ENCODE measurements at regions not wholly inside any gene's neighbourhood (a gene's known extent, or its start where the extent isn't known, plus 50 kb on each side); places are given as distances from the start of the nearest gene placed in this dataset.

DNA sequence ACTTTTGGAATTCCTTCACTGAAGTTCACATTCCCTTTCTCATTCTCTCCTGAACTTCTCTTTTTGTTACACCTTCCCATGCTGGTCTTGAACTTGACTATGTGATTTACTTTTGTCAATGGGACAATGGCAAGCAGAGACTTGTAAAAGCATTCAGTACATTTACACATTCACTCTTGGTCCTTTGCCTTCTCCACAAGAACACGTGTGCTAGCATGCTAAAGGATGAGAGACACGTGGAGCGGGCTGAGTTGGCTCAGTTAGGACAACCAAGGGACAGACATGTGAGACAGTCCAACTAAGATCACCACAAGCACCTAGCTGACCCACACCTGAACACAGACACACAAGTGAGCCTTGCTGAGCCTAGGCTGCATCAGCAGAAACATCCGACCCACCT, 91.3 kb upstream of the PAK5 start:
- Mint-ChIP-seq H3K4me1 (no peaks in the 10 kb centered on the region), H3K36me3 (no peaks in the 10 kb centered on the region), H3K27ac (no peak overlapping the region), H3K9me3 (no peaks in the 10 kb centered on the region), H3K27me3 (no peaks in the 10 kb centered on the region), H3K4me3 (no peak overlapping the region)

DNA sequence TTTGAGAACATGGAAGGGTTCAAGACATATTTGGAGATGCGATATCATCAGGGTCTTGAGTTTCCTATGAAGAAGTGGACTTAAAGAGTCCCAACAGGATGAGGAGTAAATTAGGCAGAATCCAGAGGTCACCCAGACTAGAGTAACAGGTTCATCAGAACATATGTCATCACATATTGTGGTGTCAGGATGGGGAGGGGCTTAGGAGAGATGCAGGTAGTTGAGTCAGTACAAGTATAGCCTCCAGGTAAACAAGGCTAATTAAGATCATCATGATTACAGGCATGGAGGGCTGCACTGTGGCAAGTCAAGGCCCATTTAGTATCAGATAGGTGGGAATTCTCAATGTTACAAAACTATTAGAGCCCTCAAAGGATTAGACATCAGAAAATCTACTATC, 90.1 kb upstream of the PAK5 start:
- H3K9me3 Mint-ChIP-seq: no peaks in the 10 kb centered on the region
- H3K4me1 Mint-ChIP-seq: no peaks in the 10 kb centered on the region
- no peak overlapping the region for H3K4me3 Mint-ChIP-seq
- no peaks in the 10 kb centered on the region for H3K36me3 Mint-ChIP-seq
- H3K27me3 Mint-ChIP-seq: no peaks in the 10 kb centered on the region
- no peak overlapping the region for H3K27ac Mint-ChIP-seq

DNA sequence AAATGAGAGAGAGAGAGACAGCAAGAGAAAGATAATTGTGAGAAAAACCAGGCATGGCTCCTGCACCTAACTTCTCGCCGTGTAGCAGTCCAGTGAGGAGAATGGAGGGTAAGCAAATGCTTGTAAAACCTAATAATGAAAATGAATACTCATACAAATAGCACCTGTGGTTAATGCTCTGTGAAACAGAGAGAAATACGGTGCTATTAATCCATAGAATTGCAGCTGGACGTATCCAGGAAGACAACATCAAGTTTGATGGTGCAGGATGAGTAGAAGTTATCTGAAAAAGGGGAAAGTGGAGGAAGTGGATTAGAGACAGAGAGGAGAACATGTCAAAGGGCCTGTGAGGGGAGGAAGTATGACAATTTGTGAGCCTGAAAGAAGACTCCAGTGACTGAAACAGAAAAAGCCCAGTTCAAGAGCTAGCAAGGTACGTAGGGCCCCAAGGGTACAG, 89.4 kb upstream of the PAK5 start:
- Mint-ChIP-seq H3K4me1 (no peaks in the 10 kb centered on the region), H3K4me3 (no peak overlapping the region), H3K9me3 (no peaks in the 10 kb centered on the region), H3K36me3 (no peaks in the 10 kb centered on the region), H3K27me3 (no peaks in the 10 kb centered on the region), H3K27ac (no peak overlapping the region)

DNA sequence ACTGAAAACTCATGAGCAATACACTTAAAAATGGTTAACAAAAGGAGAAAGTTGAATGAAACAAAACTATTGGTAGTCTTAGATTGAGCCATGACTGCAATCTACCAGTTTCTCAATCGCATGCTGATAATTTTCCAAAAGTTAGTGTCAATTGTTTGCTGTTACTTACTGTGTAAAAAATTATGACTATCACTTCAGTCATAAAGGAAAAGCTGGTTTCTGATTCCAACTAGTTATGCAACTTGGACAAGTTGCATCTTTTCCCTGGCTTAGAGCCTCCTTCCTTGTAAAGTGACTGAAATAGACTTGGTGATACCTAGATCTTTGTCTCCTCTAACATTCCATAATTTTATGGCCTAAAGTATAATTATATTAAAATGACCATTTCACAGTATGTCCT, 88.3 kb upstream of the PAK5 start:
- no peaks in the 10 kb centered on the region for H3K27me3 Mint-ChIP-seq
- no peak overlapping the region for H3K27ac Mint-ChIP-seq
- H3K4me3 Mint-ChIP-seq: no peak overlapping the region
- H3K36me3 Mint-ChIP-seq: no peaks in the 10 kb centered on the region
- H3K9me3 Mint-ChIP-seq: no peaks in the 10 kb centered on the region
- H3K4me1 Mint-ChIP-seq: no peaks in the 10 kb centered on the region

DNA sequence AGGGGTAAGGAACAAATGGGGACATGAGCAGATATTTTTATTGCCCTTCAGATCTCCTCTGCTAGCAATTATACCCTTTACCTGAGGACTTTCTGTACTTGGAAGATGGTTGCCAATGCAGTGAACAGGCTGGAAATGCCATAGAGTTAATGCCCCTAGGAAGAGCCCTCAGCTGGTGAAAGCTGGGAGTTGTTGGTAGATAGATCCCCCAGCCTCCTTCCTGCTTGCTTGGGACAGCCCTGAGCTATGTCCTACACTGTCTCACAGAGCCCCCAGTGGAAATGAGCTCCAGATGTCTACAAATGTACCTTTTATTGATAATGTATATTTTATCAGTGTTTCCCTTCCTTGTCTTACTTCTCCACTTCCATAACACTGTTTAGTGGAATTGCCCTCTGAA, 87.6 kb upstream of the PAK5 start:
- no peaks in the 10 kb centered on the region for H3K9me3 Mint-ChIP-seq
- H3K4me3 Mint-ChIP-seq: no peak overlapping the region
- no peaks in the 10 kb centered on the region for H3K27me3 Mint-ChIP-seq
- no peak overlapping the region for H3K27ac Mint-ChIP-seq
- no peaks in the 10 kb centered on the region for H3K36me3 Mint-ChIP-seq
- no peaks in the 10 kb centered on the region for H3K4me1 Mint-ChIP-seq

DNA sequence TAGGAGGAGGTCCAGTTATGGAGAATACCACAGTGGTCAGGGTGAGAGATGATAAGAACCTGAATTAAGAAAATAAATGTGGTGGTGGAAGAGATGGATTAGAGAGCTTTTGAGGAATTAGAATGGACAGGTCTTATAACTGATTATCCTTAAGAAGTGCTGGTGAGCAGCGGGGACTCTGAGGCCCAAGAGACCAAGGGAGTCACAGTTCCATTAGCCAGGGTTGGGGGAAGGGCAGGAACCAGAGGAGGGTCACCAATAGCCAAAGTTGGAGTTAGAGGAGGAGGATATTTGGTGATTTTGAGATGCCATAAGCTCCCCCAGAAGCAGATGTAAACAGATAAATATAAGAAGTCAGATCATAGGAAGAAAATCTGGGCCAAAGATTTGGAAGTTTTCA, 87.1 kb upstream of the PAK5 start:
- H3K27me3 Mint-ChIP-seq: no peaks in the 10 kb centered on the region

DNA sequence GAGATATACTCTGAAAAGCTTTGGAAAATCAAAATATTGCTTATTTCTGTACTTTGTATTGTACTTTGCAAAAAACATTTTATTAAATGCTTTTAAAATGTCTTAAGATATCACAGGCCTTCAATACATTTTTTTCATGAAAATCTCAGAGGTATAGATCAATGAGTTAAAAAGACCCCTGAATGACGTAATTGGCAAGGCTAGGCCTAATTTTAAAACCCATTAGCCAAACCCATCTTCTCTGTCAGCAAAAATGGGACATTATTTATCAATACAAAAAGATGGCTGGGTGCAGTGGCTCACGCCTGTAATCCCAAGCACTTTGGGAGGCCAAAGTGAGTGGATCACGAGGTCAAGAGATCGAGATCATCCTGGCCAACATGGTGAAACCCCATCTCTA, 84.8 kb upstream of the PAK5 start:
- Mint-ChIP-seq H3K27ac (no peak overlapping the region), H3K36me3 (no peaks in the 10 kb centered on the region), H3K27me3 (no peaks in the 10 kb centered on the region), H3K4me1 (no peaks in the 10 kb centered on the region), H3K9me3 (no peaks in the 10 kb centered on the region), H3K4me3 (no peak overlapping the region)

More for the DNA sequence above, 87.1 kb upstream of the PAK5 start:
- Mint-ChIP-seq H3K4me1 (no peaks in the 10 kb centered on the region), H3K27ac (no peak overlapping the region), H3K4me3 (no peak overlapping the region), H3K36me3 (no peaks in the 10 kb centered on the region), H3K9me3 (no peaks in the 10 kb centered on the region)

DNA sequence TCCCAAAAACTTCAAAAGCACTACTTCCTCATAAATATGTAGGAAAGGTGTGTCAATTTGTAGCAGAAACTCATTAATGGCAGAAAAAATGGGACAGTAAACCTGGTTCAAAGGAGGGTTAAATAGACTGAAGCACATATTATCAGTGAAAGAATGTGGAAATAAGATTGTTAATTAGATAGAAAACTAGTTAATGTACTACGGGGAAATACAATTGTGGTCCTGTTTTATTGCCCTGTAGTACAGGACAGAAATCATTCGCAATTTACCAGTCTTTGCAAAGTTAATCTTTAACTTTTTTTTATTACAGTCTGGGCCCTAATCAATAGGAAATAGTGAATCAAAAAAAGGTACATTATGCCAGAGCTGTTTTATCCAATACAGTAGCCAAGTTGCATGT, 82.0 kb upstream of the PAK5 start:
- Mint-ChIP-seq H3K27me3 (no peaks in the 10 kb centered on the region), H3K4me3 (no peak overlapping the region), H3K9me3 (no peaks in the 10 kb centered on the region), H3K36me3 (no peaks in the 10 kb centered on the region), H3K27ac (no peak overlapping the region), H3K4me1 (no peaks in the 10 kb centered on the region)

DNA sequence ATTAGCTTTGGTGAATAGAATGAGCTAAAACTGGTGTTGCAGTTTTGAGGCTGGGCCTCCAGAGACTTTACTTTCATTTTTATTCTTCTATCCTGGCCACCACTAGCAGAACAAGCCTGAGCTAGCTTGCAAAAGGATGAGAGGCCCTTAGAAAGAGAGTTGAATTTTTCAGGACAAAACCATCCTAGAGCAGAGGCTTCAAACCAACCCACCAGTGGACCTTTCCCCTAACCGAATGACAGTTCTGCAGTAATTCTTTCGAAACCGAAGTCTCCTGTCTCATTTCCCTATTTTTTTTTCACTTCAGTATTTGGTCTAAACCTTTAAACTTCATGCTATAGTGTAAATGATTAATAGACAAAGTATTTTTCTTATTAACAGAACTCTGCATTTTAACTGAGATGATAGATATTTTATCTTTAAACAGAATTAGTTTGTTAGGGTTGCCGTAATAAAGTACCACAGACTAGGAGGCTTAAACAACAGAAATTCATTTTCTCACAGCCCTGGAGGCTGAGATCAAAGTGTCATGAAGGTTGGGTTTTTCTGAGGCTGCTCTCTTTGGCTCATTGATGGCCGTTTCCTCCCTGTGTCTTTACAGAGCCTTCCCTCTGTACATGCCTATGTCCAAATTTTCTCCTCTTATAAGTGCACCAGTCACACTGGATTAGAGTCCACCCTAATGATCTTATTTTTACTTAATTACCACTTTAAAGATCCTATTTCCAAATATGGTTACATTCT, 80.6 kb upstream of the PAK5 start:
- Mint-ChIP-seq H3K4me3 (no peak overlapping the region), H3K4me1 (no peaks in the 10 kb centered on the region), H3K27me3 (no peaks in the 10 kb centered on the region), H3K27ac (no peak overlapping the region), H3K9me3 (no peaks in the 10 kb centered on the region), H3K36me3 (no peaks in the 10 kb centered on the region)

DNA sequence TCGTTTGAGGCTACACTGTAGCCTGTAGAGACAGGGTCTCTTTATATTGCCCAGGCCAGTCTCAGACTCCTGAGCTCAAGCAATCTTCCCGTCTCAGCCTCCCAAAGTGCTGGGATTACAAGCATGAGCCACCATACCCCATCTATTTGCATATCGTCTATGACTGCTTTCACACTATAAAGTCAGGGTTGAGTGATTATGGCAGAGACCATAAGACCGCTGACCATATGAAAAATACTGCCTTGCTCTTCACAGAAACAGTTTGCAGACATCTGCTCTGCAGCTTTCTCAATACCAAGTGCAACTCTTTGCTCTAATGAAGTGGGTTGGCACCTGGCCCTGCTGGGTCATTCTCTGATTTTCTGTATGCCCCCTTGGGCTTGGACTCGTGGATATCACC, 79.5 kb upstream of the PAK5 start:
- Mint-ChIP-seq H3K4me3 (no peak overlapping the region), H3K27me3 (no peaks in the 10 kb centered on the region), H3K9me3 (no peaks in the 10 kb centered on the region), H3K27ac (no peak overlapping the region), H3K4me1 (no peaks in the 10 kb centered on the region), H3K36me3 (no peaks in the 10 kb centered on the region)

DNA sequence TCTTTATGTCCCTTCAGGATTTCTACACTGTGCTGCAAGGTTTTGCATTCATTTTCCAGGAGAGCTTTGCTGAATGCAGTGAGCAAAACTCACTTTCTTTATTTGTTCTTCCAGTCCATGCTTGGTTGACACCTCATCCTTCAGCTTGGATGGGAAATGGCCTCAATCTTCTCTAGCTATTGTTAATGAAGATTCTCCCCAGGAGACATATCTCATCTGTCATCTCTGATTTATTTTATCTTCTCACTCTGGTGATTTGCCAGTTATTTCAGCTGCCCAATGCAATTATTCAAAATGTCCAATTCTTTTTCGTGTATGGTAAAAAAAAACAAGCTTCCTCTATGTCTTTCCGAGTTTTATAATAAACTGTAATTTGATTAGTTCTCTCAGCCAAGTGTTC, 77.9 kb upstream of the PAK5 start:
- H3K9me3 Mint-ChIP-seq: no peaks in the 10 kb centered on the region
- peaks cover 2% of the 10 kb centered on the region for H3K27me3 Mint-ChIP-seq
- H3K4me3 Mint-ChIP-seq: no peak overlapping the region
- H3K36me3 Mint-ChIP-seq: no peaks in the 10 kb centered on the region
- H3K4me1 Mint-ChIP-seq: no peaks in the 10 kb centered on the region
- no peak overlapping the region for H3K27ac Mint-ChIP-seq

DNA sequence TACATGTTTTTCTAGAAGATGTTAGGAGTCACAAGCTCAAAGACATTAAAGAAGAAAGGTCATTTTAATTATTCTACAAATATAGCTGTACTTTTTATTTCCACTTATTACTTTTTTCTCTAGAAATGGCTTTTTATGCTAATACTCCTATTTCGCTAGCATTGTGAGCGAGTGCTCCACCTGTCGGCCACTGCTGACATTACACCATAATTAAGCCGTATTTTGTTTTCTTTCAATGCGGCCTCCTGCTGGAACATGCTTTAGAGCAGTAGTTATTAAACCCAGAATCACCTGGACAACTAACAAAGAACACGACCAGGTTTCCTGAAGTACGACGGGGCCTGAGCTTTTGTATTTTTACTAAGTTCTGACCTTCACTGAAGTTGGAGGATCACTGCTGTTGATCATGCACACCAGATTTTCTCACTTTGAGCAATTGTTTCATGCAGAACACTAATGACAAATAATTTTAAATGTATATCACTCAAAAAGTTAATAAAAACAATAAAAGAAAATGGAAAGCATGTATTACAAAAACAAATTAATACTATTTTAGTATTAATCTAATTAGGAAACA, 74.1 kb upstream of the PAK5 start:
- Mint-ChIP-seq H3K4me3 (no peak overlapping the region), H3K27ac (no peak overlapping the region), H3K36me3 (no peaks in the 10 kb centered on the region), H3K27me3 (peaks cover 2% of the 10 kb centered on the region), H3K4me1 (no peaks in the 10 kb centered on the region), H3K9me3 (no peaks in the 10 kb centered on the region)

DNA sequence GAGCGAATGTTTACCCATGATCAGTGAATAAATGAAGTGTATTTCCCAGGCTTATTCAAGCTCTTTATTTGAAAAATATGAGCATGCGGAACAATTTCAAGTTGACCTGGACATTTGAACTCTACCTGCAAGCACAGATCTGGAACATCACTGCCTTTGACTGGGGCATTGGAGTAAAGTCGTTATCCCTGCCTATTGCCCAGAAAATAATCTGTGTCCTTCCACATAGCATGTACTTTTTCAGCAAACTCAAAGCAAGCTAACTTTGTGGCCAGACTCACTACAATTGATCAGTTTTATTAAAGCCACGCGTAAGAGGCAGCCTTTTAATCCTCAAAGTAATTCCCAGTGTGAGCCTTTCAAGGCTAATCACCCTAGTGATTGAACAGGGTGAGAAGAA, 73.4 kb upstream of the PAK5 start:
- H3K27me3 Mint-ChIP-seq: peaks cover 2% of the 10 kb centered on the region
- H3K4me3 Mint-ChIP-seq: no peak overlapping the region
- H3K9me3 Mint-ChIP-seq: no peaks in the 10 kb centered on the region
- H3K4me1 Mint-ChIP-seq: no peaks in the 10 kb centered on the region
- no peaks in the 10 kb centered on the region for H3K36me3 Mint-ChIP-seq
- H3K27ac Mint-ChIP-seq: no peak overlapping the region

DNA sequence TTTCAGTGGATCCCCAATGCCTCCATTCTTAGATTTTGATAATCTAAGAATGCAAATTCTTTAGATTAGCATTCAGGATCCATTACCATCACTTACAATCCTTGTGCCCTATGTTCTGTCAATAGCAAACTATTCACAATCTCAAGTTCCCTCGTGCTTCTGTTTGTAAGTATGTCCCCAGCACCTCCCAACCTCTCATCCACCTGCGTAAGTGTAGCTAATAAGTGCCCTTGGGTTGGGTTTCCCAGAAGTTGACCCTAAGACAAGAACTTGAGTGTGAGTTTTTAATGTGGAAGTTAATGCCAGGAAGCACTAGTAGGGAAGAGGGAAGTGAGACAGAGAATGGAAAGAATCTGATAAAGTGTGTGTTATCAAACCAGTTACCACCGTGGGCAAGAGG, 72.6 kb upstream of the PAK5 start:
- Mint-ChIP-seq H3K9me3 (no peaks in the 10 kb centered on the region), H3K27me3 (peaks cover 2% of the 10 kb centered on the region), H3K4me1 (no peaks in the 10 kb centered on the region), H3K27ac (no peak overlapping the region), H3K36me3 (no peaks in the 10 kb centered on the region), H3K4me3 (no peak overlapping the region)

DNA sequence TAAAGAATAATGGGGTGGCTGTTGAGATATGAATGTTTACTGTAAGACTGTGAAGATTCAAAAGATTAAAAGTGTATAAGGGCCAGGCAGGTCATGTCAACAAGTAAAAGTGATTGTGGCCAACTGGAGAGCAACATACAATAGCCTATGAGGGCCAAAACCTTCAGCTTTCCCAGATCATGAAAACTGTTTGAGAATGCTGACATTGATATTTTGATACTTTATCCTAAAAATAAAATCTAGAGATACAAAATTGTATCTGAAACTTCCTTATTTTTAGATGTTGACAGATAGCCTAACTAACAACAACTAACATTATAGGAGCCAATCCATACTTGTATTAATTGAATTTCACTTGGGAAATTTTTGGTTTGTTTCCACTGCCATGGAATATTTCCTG, 70.3 kb upstream of the PAK5 start:
- peaks cover 2% of the 10 kb centered on the region for H3K27me3 Mint-ChIP-seq
- H3K4me3 Mint-ChIP-seq: no peak overlapping the region
- no peak overlapping the region for H3K27ac Mint-ChIP-seq
- no peaks in the 10 kb centered on the region for H3K9me3 Mint-ChIP-seq
- H3K4me1 Mint-ChIP-seq: no peaks in the 10 kb centered on the region
- H3K36me3 Mint-ChIP-seq: no peaks in the 10 kb centered on the region

DNA sequence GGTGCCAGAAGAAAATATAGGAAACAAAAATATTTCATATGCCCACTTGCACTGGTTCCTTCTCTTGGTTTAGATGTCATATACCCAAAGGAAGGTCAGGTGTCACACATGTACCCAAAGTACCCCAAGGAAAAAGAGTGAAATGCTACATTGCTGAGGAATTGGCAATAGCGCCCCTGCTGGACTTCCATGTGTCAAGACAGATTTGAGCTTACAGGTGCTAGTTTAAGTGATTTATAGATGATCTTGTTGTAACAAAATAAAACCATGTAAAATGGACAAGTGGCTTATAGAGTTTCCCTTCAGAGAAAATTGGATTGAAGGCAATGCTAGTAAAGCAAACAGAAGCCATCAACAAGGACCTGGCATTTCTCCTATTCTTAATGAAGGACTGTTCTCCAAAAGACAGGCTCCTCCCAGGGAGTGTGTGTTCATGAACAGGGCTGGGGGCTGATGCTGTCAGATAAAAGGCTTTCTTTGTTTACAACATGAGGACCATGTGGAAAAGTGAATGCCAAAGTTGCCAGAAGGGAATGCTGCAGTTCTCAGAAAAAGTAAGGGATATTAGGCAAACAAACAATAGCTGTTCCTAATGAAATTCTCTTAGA, 64.3 kb upstream of the PAK5 start:
- Mint-ChIP-seq H3K4me1 (no peaks in the 10 kb centered on the region), H3K27me3 (peaks cover 2% of the 10 kb centered on the region), H3K27ac (no peak overlapping the region), H3K4me3 (no peak overlapping the region), H3K36me3 (no peaks in the 10 kb centered on the region), H3K9me3 (no peaks in the 10 kb centered on the region)

Data from activated naive CD4-positive, alpha-beta T cell treated with anti-CD3 and anti-CD28 coated beads, Interleukin-2, amount 50 U/mL, for 24 hours (primary cell).